Left ventricle myocardium inferior (tissue), 1 donor: ENCODE measurements at regions not wholly inside any gene's neighbourhood (a gene's known extent, or its start where the extent isn't known, plus 50 kb on each side); places are given as distances from the start of the nearest gene placed in this dataset.
A peak's percentile ranks its signal among the peaks of the same experiment; 100 is the strongest.
"Not testable (repeated sequence)": the region's sequence is repeated elsewhere in the genome, so short reads cannot be mapped to it uniquely, and the experiment has no call there.

ENCODE experiments used
- DNase-seq: peaks from one replicate; pipeline ENCODE4 v3.0.0-alpha.2; 2020
- H3K27ac ChIP-seq: fragments of 200-600 bp; replicated peaks from 2 replicates; pipeline ENCODE4 v1.8.0; 2021
- H3K27me3 ChIP-seq: fragments of 200-600 bp; 2 replicates; pipeline ENCODE4 v1.8.0; 2021; ENCODE audit warnings: low read depth
- H3K36me3 ChIP-seq: fragments of 200-600 bp; 2 replicates; pipeline ENCODE4 v1.8.0; 2021
- H3K4me1 ChIP-seq: fragments of 200-600 bp; 2 replicates; pipeline ENCODE4 v1.8.0; 2021
- H3K4me3 ChIP-seq: fragments of 200-600 bp; 2 replicates; pipeline ENCODE4 v1.8.0; 2021; ENCODE audit warnings: mild to moderate bottlenecking, moderate library complexity
- H3K9me3 ChIP-seq: fragments of 200-600 bp; replicated peaks from 2 replicates; pipeline ENCODE4 v1.8.0; 2021
- CTCF ChIP-seq: fragments of 200-600 bp; IDR thresholded peaks from 2 replicates; pipeline ENCODE4 v1.8.0; 2021; ENCODE audit warnings: antibody characterized with exemption, mild to moderate bottlenecking, borderline replicate concordance
- intact Hi-C: fragments of 100-400 bp; cut with micrococcal nuclease; formaldehyde crosslinking; loops from one replicate; pipeline ENCODE4 v1.11.0; 2022
- donor health status: DM: no; HTN: yes; CAD: no; lungs with severe emphysema.

- Histone ChIP-seq H3K9me3 (no peaks in the 10 kb centered on the region), H3K4me3 (no peak overlapping the region), H3K27me3 (no peaks in the 10 kb centered on the region), H3K27ac (peak overlapping the region; percentile 3), H3K36me3 (no peaks in the 10 kb centered on the region), H3K4me1 (peaks cover 22% of the 10 kb centered on the region)
- intact Hi-C loops = loop anchor here (10.0 kb wide), 1 partner anchor 190 kb away; the partner anchor contains the start of gene CDH11
- TF ChIP-seq CTCF = no peak
- DNase-seq = peak; percentile 75
Observed at GRCh38 chr16:65315081-65315780, 193.4 kb upstream of the CDH11 start.

GRCh38 chr16:65314627-65315008 is 192.8 kb upstream of the CDH11 start:
- intact Hi-C loops = loop anchor here (10.0 kb wide), 1 partner anchor 190 kb away; the partner anchor contains the start of gene CDH11
- Histone ChIP-seq H3K4me1 (peaks cover 28% of the 10 kb centered on the region), H3K27me3 (no peaks in the 10 kb centered on the region), H3K9me3 (no peaks in the 10 kb centered on the region), H3K27ac (no peak overlapping the region), H3K4me3 (no peak overlapping the region), H3K36me3 (no peaks in the 10 kb centered on the region)
- no peak for DNase-seq
- TF ChIP-seq CTCF = no peak

- Histone ChIP-seq H3K4me1 (peaks cover 33% of the 10 kb centered on the region), H3K9me3 (no peaks in the 10 kb centered on the region), H3K27me3 (no peaks in the 10 kb centered on the region), H3K27ac (no peak overlapping the region), H3K4me3 (no peak overlapping the region), H3K36me3 (no peaks in the 10 kb centered on the region)
- TF ChIP-seq CTCF = no peak
- no peak for DNase-seq
- intact Hi-C loops = loop anchor here (10.0 kb wide), 1 partner anchor 189 kb away; the partner anchor contains the start of gene CDH11
Observed at GRCh38 chr16:65313936-65314626, 192.2 kb upstream of the CDH11 start.

GRCh38 chr16:65312795-65313194 is 190.9 kb upstream of the CDH11 start:
- H3K36me3 ChIP-seq = no peaks in the 10 kb centered on the region
- no peaks in the 10 kb centered on the region for H3K9me3 ChIP-seq
- no peaks in the 10 kb centered on the region for H3K27me3 ChIP-seq
- no peak overlapping the region for H3K4me3 ChIP-seq
- intact Hi-C loops = loop anchor here (10.0 kb wide), 1 partner anchor 188 kb away; the partner anchor contains the start of gene CDH11
- no peak for TF ChIP-seq CTCF
- peaks cover 33% of the 10 kb centered on the region for H3K4me1 ChIP-seq
- H3K27ac ChIP-seq = no peak overlapping the region
- no peak for DNase-seq

- intact Hi-C loops = loop anchor here (10.0 kb wide), 1 partner anchor 187 kb away; the partner anchor contains the start of gene CDH11
- H3K27me3 ChIP-seq = no peaks in the 10 kb centered on the region
- H3K9me3 ChIP-seq = no peaks in the 10 kb centered on the region
- no peak for DNase-seq
- no peaks in the 10 kb centered on the region for H3K36me3 ChIP-seq
- H3K27ac ChIP-seq = no peak overlapping the region
- TF ChIP-seq CTCF = no peak
- peaks cover 33% of the 10 kb centered on the region for H3K4me1 ChIP-seq
- H3K4me3 ChIP-seq = no peak overlapping the region
Observed at GRCh38 chr16:65312071-65312470, 190.2 kb upstream of the CDH11 start.

GRCh38 chr16:65310491-65310890 is 188.6 kb upstream of the CDH11 start:
- not testable (repeated sequence) for H3K36me3 ChIP-seq, H3K9me3 ChIP-seq, H3K27me3 ChIP-seq, DNase-seq
- Histone ChIP-seq H3K4me1 (peaks cover 30% of the 10 kb centered on the region), H3K4me3 (peak overlapping the region; percentile 27), H3K27ac (peak overlapping the region; percentile 76)
- intact Hi-C loops = loop anchor here (10.0 kb wide), 1 partner anchor 186 kb away; the partner anchor contains the start of gene CDH11
